Heart left ventricle (tissue), 16 donors: ENCODE measurements at regions not wholly inside any gene's neighbourhood (a gene's known extent, or its start where the extent isn't known, plus 50 kb on each side); places are given as distances from the start of the nearest gene placed in this dataset.
A peak's percentile ranks its signal among the peaks of the same experiment; 100 is the strongest.

ENCODE experiments used
- ATAC-seq, 4 donors: fragments of 200-7000 bp; cut with Tn5 transposase; one replicate each; pipeline ENCODE4 v1.9.1; 2020 to 2022; ENCODE audit warnings: moderate library complexity in 4 of 4, mild to moderate bottlenecking in 3 of 4, moderate number of reproducible peaks in 1 of 4
- DNase-seq, 5 donors: peaks; one replicate each; pipeline ENCODE4 v3.0.0-alpha.2; 2020
- H3K27ac ChIP-seq, 12 donors: fragments of 200-600 bp; sonication (generic) in 4 of 12; one replicate each; pipeline versions ENCODE4 v1.5.0 to v1.8.0; 2016 to 2022; ENCODE audit warnings: mild to moderate bottlenecking in 2 of 12
- H3K27me3 ChIP-seq, 9 donors: fragments of 200-600 bp; sonication (generic) in 2 of 9; one replicate each; pipeline versions ENCODE4 v1.5.1 to v1.8.0; 2016 to 2022; ENCODE audit warnings: mild to moderate bottlenecking in 3 of 9
- H3K36me3 ChIP-seq, 9 donors: fragments of 200-600 bp; sonication (generic) in 2 of 9; one replicate each; pipeline versions ENCODE4 v1.5.0 to v1.8.0; 2018 to 2022; ENCODE audit warnings: mild to moderate bottlenecking in 2 of 9
- H3K4me1 ChIP-seq, 12 donors: fragments of 200-600 bp; sonication (generic) in 4 of 12; one replicate each; pipeline versions ENCODE4 v1.5.0 to v1.8.0; 2016 to 2022; ENCODE audit warnings: mild to moderate bottlenecking in 3 of 12
- H3K4me3 ChIP-seq, 12 donors: fragments of 200-600 bp; sonication (generic) in 4 of 12; one replicate each; pipeline versions ENCODE4 v1.5.0 to v1.8.0; 2017 to 2022; ENCODE audit warnings: mild to moderate bottlenecking in 9 of 12, moderate library complexity in 4 of 12
- H3K9me3 ChIP-seq, 12 donors: fragments of 200-600 bp; sonication (generic) in 4 of 12; one replicate each; pipeline versions ENCODE4 v1.5.0 to v1.8.0; 2016 to 2022; ENCODE audit warnings: mild to moderate bottlenecking in 1 of 12
- CTCF ChIP-seq, 12 donors: fragments of 200-600 bp; sonication (generic) in 4 of 12; IDR thresholded peaks; one replicate each; pipeline versions ENCODE4 v1.5.0 to v1.8.0; 2018 to 2022; ENCODE audit warnings: antibody characterized with exemption in 12 of 12, mild to moderate bottlenecking in 5 of 12
- POLR2A ChIP-seq, 2 donors: fragments of 450-650 bp; IDR thresholded peaks; one replicate each; pipeline ENCODE4 v1.6.1; 2017; ENCODE audit warnings: antibody characterized with exemption in 2 of 2, mild to moderate bottlenecking in 2 of 2, moderate library complexity in 2 of 2
- WGBS, 4 donors: extraction: QIAGEN DNeasy Blood & Tissue Kit in 2 of 4; methylation state at CpG; one replicate each; pipeline versions ENCODE4 v1.1.5 to v1.1.7; 2013 to 2018; 5-methylcytosine and 5-hydroxymethylcytosine counted together
- intact Hi-C, 10 donors: fragments of 100-400 bp; cut with DNase I; formaldehyde crosslinking; loops; one replicate each; pipeline versions ENCODE4 v1.11.1 to v1.14.2; 2022
- donor health status: ischemic (EF 13 %, LVEDD 7.1; RV severe dilation, severe dysfunction).
- donor health status: healthy with polysubstance abuse.
- donor health status: DM: no; HTN: yes; CAD: no.
- donor health status: DM: no; HTN: no; CAD: no.
- donor health status: ischemic (EF 25% LVEDD 6.9; RV normal size, moderate dysfunction).
- donor health status: ischemic (EF 25% LVEDD 5.7; RV mildly dilated, moderate dysfunction).
- donor health status: healthy.
- donor health status: DM: yes; HTN: yes; CAD: no.
- donor health status: ischemic (EF 35%, LVEDD 5.7; RV mildly dilated, moderate dysfunction).
- donor health status: nonischemic (EF 11% LVEDD 7.7; RV severe dilation, severe dysfunction).
- donor health status: DM: yes; HTN: yes; CAD: no.
- donor health status: PGD.
- donor health status: ischemic (EF 29% LVEDD 5.4; RV normal size, mild dysfunction).
- donor health status: nonischemic (EF 23%, LVEDD 6.1; RV moderate dilation, normal function).

DNA sequence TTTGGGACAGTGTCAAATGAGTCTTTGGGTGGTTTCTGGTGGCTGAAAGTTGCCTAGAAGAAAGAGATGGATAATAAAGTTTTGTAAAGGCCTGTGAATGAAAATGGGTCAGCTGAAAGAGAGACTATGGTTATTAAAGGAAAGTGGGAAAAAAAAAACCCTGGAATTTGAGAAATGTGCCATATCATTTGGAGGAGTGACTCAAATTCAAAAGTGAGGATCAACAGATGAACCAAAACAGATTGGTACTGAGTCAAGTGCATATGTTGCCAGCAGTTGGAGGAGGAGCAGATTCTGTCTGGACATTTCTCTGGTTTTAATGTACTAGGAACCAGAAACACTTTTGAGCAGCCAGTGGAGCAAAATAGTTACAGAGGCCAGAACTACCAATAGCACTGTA lies 339.8 kb downstream of the KCNA4 start:
- intact Hi-C loops = no loop called here
- DNase-seq (no peak), ATAC-seq (no peak)
- Histone ChIP-seq H3K27me3 (no peaks in the 10 kb centered on the region), H3K4me1 (no peaks in the 10 kb centered on the region), H3K27ac (no peak overlapping the region), H3K4me3 (no peak overlapping the region), H3K9me3 (peaks cover 0 to 1% (median 0%) of the 10 kb centered on the region in 12 donors), H3K36me3 (no peaks in the 10 kb centered on the region)
- TF ChIP-seq CTCF (IDR thresholded peaks at IDR 0.05) = no peak
- TF ChIP-seq POLR2A (IDR thresholded peaks at IDR 0.05) = no peak

DNA sequence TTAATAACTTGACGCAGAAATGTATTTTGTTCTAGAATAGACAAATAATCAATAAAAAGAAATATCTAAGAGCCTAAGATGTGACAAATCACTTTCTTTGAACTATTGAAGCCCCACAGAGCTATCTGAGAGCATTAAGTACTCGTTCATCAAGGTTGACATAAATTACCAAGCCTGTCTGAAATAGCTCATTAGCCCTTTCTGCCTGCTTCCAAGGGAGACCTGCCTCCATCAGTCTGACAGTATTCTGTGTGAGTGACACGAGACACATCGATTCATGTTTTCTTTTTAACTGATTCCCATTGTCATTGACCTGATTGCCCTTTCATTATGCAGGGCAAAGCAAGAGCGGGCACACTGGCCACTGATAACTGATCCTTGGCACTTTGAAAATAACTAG lies 347.5 kb downstream of the KCNA4 start:
- no peaks in the 10 kb centered on the region for H3K36me3 ChIP-seq
- intact Hi-C loops = no loop called here
- ATAC-seq (no peak), DNase-seq (no peak)
- TF ChIP-seq POLR2A (IDR thresholded peaks at IDR 0.05) (no peak), CTCF (IDR thresholded peaks at IDR 0.05) (no peak)
- no peak overlapping the region for H3K27ac ChIP-seq
- no peak overlapping the region for H3K4me3 ChIP-seq
- peaks cover 0 to 22% (median 2%) of the 10 kb centered on the region in 12 donors for H3K9me3 ChIP-seq
- 67 to 77% (median 68%) methylated on average over 5 of the region's 5 CpGs for WGBS, 4 donors
- H3K27me3 ChIP-seq = no peaks in the 10 kb centered on the region
- H3K4me1 ChIP-seq = no peaks in the 10 kb centered on the region

GRCh38 chr11:29657709-29658108 lies 359.1 kb downstream of the KCNA4 start:
- TF ChIP-seq POLR2A (IDR thresholded peaks at IDR 0.05) = no peak
- no peak for TF ChIP-seq CTCF (IDR thresholded peaks at IDR 0.05)
- WGBS, 4 donors = 51 to 70% (median 60%) methylated on average over 2 of the region's 2 CpGs
- no peaks in the 10 kb centered on the region for H3K36me3 ChIP-seq
- peaks cover 0 to 5% (median 0%) of the 10 kb centered on the region in 12 donors for H3K9me3 ChIP-seq
- no peak overlapping the region for H3K27ac ChIP-seq
- H3K27me3 ChIP-seq = no peaks in the 10 kb centered on the region
- intact Hi-C loops = no loop called here
- no peak overlapping the region for H3K4me3 ChIP-seq
- ATAC-seq = peak in 2 of 4 donors; percentile 39 to 70
- peaks cover 0 to 10% (median 0%) of the 10 kb centered on the region in 12 donors for H3K4me1 ChIP-seq
- peak in 4 of 5 donors; percentile 13 to 49 (median 36) for DNase-seq

- TF ChIP-seq CTCF (IDR thresholded peaks at IDR 0.05) (no peak), POLR2A (IDR thresholded peaks at IDR 0.05) (no peak)
- peaks cover 0 to 4% (median 0%) of the 10 kb centered on the region in 12 donors for H3K9me3 ChIP-seq
- no peaks in the 10 kb centered on the region for H3K27me3 ChIP-seq
- no peak overlapping the region for H3K4me3 ChIP-seq
- H3K36me3 ChIP-seq = no peaks in the 10 kb centered on the region
- H3K27ac ChIP-seq = peak overlapping the region in 3 of 12 donors; percentile 15 to 19 (median 16)
- WGBS, 4 donors = 20 to 30% (median 24%) methylated on average over 3 of the region's 3 CpGs
- intact Hi-C loops = no loop called here
- peak in 3 of 4 donors; percentile 56 to 75 (median 65) for ATAC-seq
- H3K4me1 ChIP-seq = peaks cover 0 to 10% (median 0%) of the 10 kb centered on the region in 12 donors
- DNase-seq = peak in 2 of 5 donors; percentile 22 to 23
Measured at GRCh38 chr11:29656597-29656996, 360.2 kb downstream of the KCNA4 start.
